ENCODE measurements at regions not wholly inside any gene's neighbourhood (a gene's known extent, or its start where the extent isn't known, plus 50 kb on each side); places are given as distances from the start of the nearest gene placed in this dataset.

GRCh38 chr2:163822033-163822432 lies 86.2 kb upstream of the FIGN start:
- no peak for DNase-seq

DNA sequence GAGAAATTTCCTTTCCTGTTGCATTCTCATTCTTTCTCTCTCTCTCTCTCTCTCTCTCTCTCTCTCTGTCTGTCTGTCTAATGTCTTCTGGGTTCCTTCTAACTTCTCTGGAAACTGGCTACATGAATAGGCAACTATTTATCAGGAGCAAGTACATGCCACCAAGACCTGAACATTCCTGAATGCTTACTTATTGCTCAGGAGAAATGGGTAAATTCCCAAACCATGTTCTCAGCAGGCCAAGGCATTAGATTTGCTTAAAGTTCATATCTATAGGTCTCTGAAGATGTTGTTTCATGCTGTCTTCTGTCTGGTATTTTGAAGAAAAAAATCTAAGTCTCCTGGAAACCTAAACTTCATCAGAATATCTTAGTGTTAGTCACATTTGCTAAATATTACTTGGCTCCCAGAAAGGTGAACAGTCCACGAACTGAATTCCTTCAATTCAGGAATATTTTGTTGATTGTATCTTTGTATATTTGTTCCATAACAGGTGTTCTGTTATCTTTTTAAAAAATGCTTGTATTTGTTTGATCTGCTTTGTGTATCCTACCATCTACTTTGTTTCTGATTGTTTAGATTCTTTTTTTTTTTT lies 77.2 kb upstream of the FIGN start:
- no peak for DNase-seq

DNA sequence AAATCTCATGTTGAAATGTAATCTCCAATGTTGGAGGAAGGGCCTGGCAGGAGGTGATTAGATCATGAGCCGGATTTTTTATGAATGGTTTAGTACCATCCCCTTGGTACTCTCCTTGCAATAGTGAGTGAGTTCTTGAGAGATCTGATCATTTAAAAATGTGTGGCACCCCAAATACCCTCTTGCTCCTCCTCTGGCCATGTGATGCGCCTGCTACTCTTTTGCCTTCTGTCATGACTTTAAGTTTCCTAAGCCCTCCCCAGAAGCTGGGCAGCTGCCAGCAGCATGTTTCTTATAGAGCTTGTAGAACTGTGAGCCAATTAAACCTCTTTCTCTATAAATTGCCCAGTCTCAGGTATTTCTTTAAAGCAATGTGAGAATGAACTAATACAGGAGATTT lies 72.6 kb upstream of the FIGN start:
- peak in 1 of 2 experiments; percentile 10 for DNase-seq

GRCh38 chr2:163802284-163802683 lies 66.5 kb upstream of the FIGN start:
- no peak for DNase-seq

- DNase-seq, result no peak
Measured at GRCh38 chr2:163801486-163801885, 65.7 kb upstream of the FIGN start.

GRCh38 chr2:163800951-163801381 lies 65.2 kb upstream of the FIGN start:
- DNase-seq, result peak in 1 of 2 experiments; percentile 34

- no peak for DNase-seq
Measured at GRCh38 chr2:163799807-163800206, 64.0 kb upstream of the FIGN start.

DNA sequence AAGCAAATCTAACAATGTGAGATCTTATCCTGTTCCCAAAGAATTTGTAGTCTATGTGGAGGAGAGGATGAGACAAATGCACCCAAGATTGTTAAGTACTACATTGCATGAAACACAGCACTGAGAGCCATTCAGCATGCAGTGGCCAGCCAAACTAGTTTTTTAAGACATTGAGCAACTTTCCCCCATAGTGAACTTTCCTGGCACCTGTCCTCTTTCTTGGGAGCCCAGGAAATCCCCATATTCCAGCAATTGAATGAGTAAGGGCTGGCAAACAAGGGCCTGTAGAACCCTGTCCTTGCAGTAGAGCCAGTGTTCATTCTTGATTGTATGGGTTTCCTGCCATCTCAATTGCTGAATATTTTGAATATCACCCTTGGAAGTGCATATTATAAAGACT lies 58.8 kb upstream of the FIGN start:
- DNase-seq, result no peak

All from NCI-H446 (cell line).